Motor neuron (in vitro differentiated cells): ENCODE measurements at regions not wholly inside any gene's neighbourhood (a gene's known extent, or its start where the extent isn't known, plus 50 kb on each side); places are given as distances from the start of the nearest gene placed in this dataset.
"Not testable (repeated sequence)": the region's sequence is repeated elsewhere in the genome, so short reads cannot be mapped to it uniquely, and the experiment has no call there.

Experiments used
- ATAC-seq, 8 experiments: fragments of 200-7000 bp; cut with Tn5 transposase; replicated peaks in 6 of 8; 2 replicates each; pipeline ENCODE4 v1.8.0; 2021; ENCODE audit warnings: mild to moderate bottlenecking in 8 of 8, moderate library complexity in 8 of 8
- H3K27ac ChIP-seq, 2 donors: fragments of 250-450 bp; sonication (Bioruptor Pico); 2 replicates each; pipeline ENCODE4 v1.9.0; 2021; ENCODE audit warnings: antibody characterized with exemption in 2 of 2, mild to moderate bottlenecking in 2 of 2, moderate library complexity in 1 of 2
- H3K4me1 ChIP-seq, 2 donors: fragments of 250-450 bp; sonication (Bioruptor Pico); replicated peaks in 1 of 2; 2 replicates each; pipeline ENCODE4 v1.6.1; 2021; ENCODE audit warnings: antibody characterized with exemption in 2 of 2, mild to moderate bottlenecking in 2 of 2, moderate library complexity in 1 of 2
- H3K4me3 ChIP-seq, 5 donors: fragments of 250-450 bp; sonication (Bioruptor Pico); 2 replicates each; pipeline ENCODE4 v1.9.0; 2021; ENCODE audit warnings: antibody characterized with exemption in 5 of 5, mild to moderate bottlenecking in 5 of 5, moderate library complexity in 4 of 5
- WGBS, 10 experiments: fragments of 450-650 bp; shearing (Covaris generic); methylation state at CpG; one replicate each; pipeline ENCODE4 v1.0.0; 2022; 5-methylcytosine and 5-hydroxymethylcytosine counted together
- in situ Hi-C, 9 experiments: fragments of 400-800 bp; cut with MboI; loops; one replicate each; pipeline ENCODE4 v1.15.0; 2021; ENCODE audit warnings: low sequenced_read_pairs in 9 of 9, low pct_unique_long_range_greater_than_20kb in 2 of 9; ENCODE audit not compliant: unreplicated experiment in 9 of 9

GRCh38 chr7:137103526-137103925 lies 235.1 kb downstream of the CHRM2 start:
- H3K4me3 ChIP-seq, H3K27ac ChIP-seq, in situ Hi-C loops, H3K4me1 ChIP-seq, ATAC-seq: not testable (repeated sequence)
- WGBS, 10 experiments = 37 to 100% (median 76%) methylated on average over 1 to 5 of the region's 8 CpGs; no CpG with 5 or more reads in 3 of the 10 experiments

- no peak overlapping the region for H3K4me3 ChIP-seq
- no peaks in the 10 kb centered on the region for H3K4me1 ChIP-seq
- no peak overlapping the region for H3K27ac ChIP-seq
- in situ Hi-C loops = no loop called here
- 0 to 100% (median 63%) methylated on average over 1 of the region's 1 CpG; no CpG with 5 or more reads in 3 of the 10 experiments for WGBS, 10 experiments
- no peak for ATAC-seq
These were observed 228.7 kb downstream of the CHRM2 start for GRCh38 chr7:137097111-137097510.

GRCh38 chr7:137096607-137097006 lies 228.2 kb downstream of the CHRM2 start:
- Histone ChIP-seq H3K4me3 (no peak overlapping the region), H3K4me1 (no peaks in the 10 kb centered on the region), H3K27ac (no peak overlapping the region)
- 51 to 100% (median 100%) methylated on average over 1 to 2 of the region's 2 CpGs; no CpG with 5 or more reads in 1 of the 10 experiments for WGBS, 10 experiments
- ATAC-seq = no peak
- in situ Hi-C loops = no loop called here

DNA sequence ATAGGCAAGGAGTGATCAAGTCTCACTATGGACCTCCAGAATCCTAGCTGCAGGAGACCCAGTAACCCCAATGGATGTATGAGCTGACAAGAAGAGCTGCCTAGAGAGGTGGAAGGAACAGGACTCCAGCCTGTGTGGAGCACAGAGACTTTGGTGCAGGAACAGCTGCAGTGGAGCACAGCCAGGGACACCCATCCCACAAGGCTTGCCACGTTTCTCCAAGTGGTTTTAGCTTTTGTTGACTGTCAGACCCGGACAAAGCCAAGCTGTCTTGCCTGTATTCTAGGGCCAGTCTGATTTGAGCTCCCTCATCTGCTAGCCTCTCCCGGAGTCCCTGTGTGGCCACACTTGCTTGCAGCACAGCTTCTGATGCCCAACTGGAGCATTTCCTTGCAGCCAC lies 224.7 kb downstream of the CHRM2 start:
- Histone ChIP-seq H3K4me1 (no peaks in the 10 kb centered on the region), H3K27ac (no peak overlapping the region), H3K4me3 (no peak overlapping the region)
- in situ Hi-C loops = no loop called here
- 60 to 100% (median 67%) methylated on average over 1 to 2 of the region's 3 CpGs; no CpG with 5 or more reads in 5 of the 10 experiments for WGBS, 10 experiments
- no peak for ATAC-seq

DNA sequence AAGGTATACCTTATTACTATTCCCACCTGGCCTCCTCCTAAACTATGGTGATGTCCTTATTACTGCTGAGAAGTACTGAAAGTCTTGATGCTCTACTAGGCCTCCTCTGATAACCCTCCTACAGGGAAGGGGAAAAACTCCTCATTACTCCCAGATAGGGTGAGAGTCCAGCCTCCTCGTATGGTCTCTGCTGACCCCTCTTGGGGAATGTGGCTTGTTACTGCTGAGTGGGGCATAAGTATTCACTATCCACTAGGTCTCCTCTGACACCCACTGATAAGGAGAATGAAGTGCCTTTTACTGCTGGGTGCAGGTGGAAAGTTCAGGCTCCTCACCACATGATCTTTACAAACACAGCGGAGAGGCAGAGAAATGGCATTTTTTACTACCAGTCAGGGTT lies 222.9 kb downstream of the CHRM2 start:
- in situ Hi-C loops = no loop called here
- no peaks in the 10 kb centered on the region for H3K4me1 ChIP-seq
- WGBS, 10 experiments = 63 to 100% (median 88%) methylated on average over 1 to 2 of the region's 2 CpGs; no CpG with 5 or more reads in 3 of the 10 experiments
- no peak overlapping the region for H3K4me3 ChIP-seq
- no peak overlapping the region for H3K27ac ChIP-seq
- peak in 5 of 8 experiments; percentile 27 to 93 (median 43) for ATAC-seq

GRCh38 chr7:137086896-137087295 lies 218.4 kb downstream of the CHRM2 start:
- in situ Hi-C loops = no loop called here
- ATAC-seq = no peak
- Histone ChIP-seq H3K27ac (no peak overlapping the region), H3K4me1 (no peaks in the 10 kb centered on the region), H3K4me3 (no peak overlapping the region)
- 80 to 100% (median 97%) methylated on average over 1 to 3 of the region's 3 CpGs; no CpG with 5 or more reads in 4 of the 10 experiments for WGBS, 10 experiments

DNA sequence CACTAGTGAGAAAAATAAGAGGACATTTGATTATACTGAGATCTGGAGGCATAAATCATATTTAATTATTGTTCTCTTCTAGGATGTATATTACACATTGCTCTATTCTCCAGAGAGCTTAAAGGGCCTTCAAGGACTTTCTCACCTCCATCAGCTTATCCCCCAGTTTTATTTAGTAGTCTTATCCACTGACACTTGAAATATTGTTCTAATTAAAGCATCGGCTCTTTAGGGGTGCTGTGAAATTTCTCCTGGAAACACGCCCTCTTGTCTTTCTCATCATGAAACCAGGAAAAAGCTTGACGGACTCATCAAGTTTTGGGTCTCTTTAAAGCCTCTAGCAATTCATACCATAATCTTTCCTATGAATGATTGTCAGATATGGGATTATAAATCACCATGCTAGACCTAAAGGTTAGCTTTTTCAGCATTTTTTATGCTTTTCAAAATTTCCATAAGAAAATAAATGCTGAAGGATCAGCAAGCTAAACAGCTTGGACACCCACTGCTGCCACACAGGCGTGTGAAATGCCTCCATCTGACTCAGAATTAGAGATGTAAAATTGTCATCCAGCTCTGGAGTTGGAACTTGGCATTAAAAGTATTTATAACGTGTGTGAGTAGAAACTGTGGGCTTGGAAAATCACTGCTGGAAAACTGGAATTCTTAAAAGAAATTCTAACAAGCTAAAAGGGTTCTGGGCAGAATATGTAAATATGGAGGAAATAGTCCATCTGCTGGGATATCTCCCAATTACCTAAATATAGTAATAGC lies 216.3 kb downstream of the CHRM2 start:
- no peak overlapping the region for H3K27ac ChIP-seq
- WGBS, 10 experiments = 0 to 100% (median 68%) methylated on average over 2 to 5 of the region's 5 CpGs
- H3K4me3 ChIP-seq = no peak overlapping the region
- ATAC-seq = no peak
- no peaks in the 10 kb centered on the region for H3K4me1 ChIP-seq
- in situ Hi-C loops = no loop called here

DNA sequence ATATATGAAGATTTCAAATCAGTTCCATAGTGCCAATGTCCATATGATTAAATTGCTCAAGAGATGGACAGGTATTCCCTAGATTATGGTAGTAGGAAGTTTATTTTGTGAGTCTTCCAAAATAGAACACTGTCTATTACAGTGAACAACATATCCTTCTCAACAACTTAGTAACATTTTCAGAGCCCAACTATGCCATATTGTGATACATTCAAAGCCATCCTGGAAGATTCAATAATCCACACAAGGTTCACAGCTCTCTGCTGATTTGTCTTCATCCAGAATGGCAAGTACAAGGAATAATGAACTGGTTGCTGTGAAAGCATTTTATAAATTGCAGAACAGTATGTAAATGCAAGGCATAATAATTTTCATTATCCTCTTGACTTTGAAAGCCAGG lies 213.9 kb downstream of the CHRM2 start:
- Histone ChIP-seq H3K27ac (no peak overlapping the region), H3K4me3 (no peak overlapping the region), H3K4me1 (no peaks in the 10 kb centered on the region)
- ATAC-seq = no peak
- in situ Hi-C loops = no loop called here

DNA sequence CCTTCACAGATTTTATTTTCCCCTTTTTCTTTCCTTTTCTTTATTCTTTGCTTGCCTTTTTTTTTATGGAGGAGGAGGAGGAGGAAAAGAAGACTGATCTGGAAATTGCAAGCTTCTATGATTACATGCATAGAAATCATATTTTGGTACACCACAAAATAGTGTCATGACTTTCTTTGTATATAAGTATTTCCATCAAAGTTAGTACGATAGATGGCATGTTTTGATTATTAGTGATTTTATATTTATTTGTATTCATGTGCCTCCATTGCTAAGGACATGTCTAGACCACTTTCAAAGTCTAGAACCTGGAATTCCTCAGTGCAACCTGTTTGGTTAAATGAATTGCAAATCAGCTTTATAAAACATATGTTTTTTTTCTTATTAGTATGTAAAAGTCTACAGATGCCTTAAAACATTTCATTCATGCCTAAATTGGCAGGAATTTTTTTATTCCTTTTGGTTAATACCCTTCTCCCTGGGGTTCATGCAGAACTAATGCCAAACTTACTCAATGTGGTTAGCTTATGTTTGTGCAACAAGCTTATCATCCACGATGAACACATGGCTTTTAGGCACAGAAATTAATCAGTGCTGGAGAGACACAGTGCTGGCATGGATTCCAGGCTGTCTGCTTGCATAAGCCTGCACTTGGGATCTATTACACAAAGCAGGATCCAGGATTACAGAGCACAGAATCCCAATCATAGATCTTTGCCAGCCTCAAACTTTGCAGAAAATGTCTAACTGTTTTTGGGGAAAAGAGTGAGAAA lies 213.1 kb downstream of the CHRM2 start:
- ATAC-seq = no peak
- WGBS, 10 experiments = 0 to 100% (median 82%) methylated on average over 1 to 2 of the region's 2 CpGs
- in situ Hi-C loops = no loop called here

DNA sequence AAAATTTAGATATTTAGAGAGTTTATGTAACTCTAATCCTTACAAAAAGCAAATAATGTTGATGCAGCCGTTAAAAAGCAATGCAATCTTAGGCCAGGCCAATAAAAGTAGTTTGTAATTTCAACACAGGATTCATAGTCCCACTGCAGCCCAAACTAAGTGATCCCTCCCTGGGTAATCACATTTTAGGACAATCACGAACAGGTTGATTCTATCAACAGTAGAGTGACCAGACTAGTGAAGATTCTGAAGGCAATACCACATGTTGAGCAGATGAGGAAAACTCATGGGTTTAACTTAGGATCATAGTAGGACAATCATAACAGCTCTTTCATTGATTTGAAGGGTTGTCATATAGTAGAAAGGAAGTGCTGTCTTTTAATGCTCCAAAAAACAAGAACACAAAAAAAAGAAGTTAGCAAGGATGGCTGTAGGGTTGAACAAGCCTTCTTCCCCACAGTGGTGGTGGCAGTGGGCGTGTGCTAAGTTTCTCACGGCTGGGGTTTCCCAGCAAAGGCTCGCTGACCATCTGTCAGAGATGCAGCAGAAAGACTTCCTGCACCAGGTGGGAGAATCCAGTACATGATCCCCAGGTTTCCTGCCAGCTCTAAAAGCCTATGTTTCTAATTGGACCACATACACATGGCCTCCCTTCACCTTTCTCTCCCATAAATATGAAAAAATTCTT lies 212.2 kb downstream of the CHRM2 start:
- no peak for ATAC-seq
- in situ Hi-C loops = no loop called here
- H3K27ac ChIP-seq = no peak overlapping the region
- no peak overlapping the region for H3K4me3 ChIP-seq
- H3K4me1 ChIP-seq = no peaks in the 10 kb centered on the region
- WGBS, 10 experiments = 17 to 100% (median 83%) methylated on average over 1 to 5 of the region's 5 CpGs

More for the DNA sequence above, 213.1 kb downstream of the CHRM2 start:
- Histone ChIP-seq H3K4me1 (no peaks in the 10 kb centered on the region), H3K27ac (no peak overlapping the region), H3K4me3 (no peak overlapping the region)

DNA sequence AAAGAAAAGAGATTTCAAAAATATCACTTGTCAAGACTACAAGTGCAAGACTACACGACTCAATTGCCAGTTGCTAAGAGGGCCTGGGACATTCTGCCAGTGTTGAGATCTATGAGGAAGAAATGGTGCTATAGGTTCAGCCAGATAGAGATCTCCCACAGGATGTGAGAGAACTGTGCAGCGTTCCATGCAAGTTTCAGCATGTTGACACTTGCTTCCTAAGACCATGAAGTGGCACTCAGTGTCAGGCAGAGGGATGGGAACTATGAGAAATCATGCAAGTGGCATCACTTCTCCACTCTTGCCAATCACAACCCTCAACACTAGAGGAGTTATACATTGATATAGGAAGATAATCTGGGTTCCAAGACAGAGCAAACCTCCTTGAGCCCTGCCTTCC lies 210.3 kb downstream of the CHRM2 start:
- no peak overlapping the region for H3K4me3 ChIP-seq
- ATAC-seq = no peak
- WGBS, 10 experiments = 29 to 100% (median 86%) methylated on average over 1 to 2 of the region's 2 CpGs; no CpG with 5 or more reads in 3 of the 10 experiments
- no peaks in the 10 kb centered on the region for H3K4me1 ChIP-seq
- in situ Hi-C loops = no loop called here
- no peak overlapping the region for H3K27ac ChIP-seq

DNA sequence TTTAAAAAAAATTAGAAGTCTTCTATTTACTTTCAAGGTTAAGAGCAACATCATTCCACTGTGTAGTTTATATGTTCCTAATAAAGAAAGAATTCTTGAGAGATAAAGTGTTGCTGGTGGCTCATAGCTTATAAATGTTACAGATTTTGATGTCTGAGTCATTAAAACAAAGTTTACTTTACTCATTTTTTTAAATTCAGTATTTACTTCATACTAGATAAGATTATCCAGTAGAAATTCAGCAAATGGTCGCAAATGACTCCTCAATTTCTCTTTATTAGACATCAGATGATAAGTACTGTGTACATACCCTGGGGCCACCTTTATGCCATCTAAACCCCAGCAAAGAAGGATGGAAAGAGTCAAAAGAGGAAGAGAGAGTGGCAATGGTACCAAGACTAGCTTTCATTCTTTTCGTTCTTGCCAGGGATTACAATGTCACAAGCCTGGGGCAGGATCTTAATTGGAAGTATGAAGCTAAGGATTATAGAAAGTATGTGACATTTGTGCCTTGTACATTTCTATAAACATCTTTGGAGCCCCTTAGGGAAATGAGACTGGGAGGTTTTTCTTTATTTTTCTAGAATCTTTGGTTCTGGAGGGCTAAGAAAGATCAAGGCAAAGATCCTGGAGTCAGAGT lies 206.1 kb downstream of the CHRM2 start:
- no peak overlapping the region for H3K4me3 ChIP-seq
- WGBS, 10 experiments = 14 to 100% (median 78%) methylated on average over 1 to 2 of the region's 2 CpGs; no CpG with 5 or more reads in 3 of the 10 experiments
- no peak for ATAC-seq
- no peaks in the 10 kb centered on the region for H3K4me1 ChIP-seq
- H3K27ac ChIP-seq = no peak overlapping the region
- in situ Hi-C loops = no loop called here
